H9 (cell line): ENCODE measurements at regions not wholly inside any gene's neighbourhood (a gene's known extent, or its start where the extent isn't known, plus 50 kb on each side); places are given as distances from the start of the nearest gene placed in this dataset.

ENCODE experiments used
- DNase-seq: peaks from one replicate; pipeline ENCODE4 v3.0.0-alpha.2; 2017
- H2AFZ ChIP-seq: one replicate; pipeline ENCODE4 v1.6.1; 2013; ENCODE audit warnings: mild to moderate bottlenecking, low read length, control low read depth, moderate library complexity
- H2AK5ac ChIP-seq: 2 replicates; pipeline ENCODE4 v1.6.1; 2013; ENCODE audit warnings: low read length, control low read depth, mixed read lengths; ENCODE audit not compliant: insufficient read length
- H2BK120ac ChIP-seq: one replicate; pipeline ENCODE4 v1.6.1; 2013; ENCODE audit warnings: low read depth, mild to moderate bottlenecking, low read length, control low read depth, inconsistent platforms; ENCODE audit not compliant: poor library complexity, severe bottlenecking
- H2BK12ac ChIP-seq: 2 replicates; pipeline ENCODE4 v1.6.1; 2013; ENCODE audit warnings: low read length, control low read depth, mixed read lengths, low read depth; ENCODE audit not compliant: insufficient read length
- H2BK15ac ChIP-seq: 2 replicates; pipeline ENCODE4 v1.6.1; 2013; ENCODE audit warnings: low read depth, low read length, control low read depth
- H2BK20ac ChIP-seq: one replicate; pipeline ENCODE4 v1.6.1; 2013; ENCODE audit warnings: low read depth, mild to moderate bottlenecking, low read length, control low read depth, inconsistent platforms; ENCODE audit not compliant: poor library complexity, severe bottlenecking
- H2BK5ac ChIP-seq: 2 replicates; pipeline ENCODE4 v1.6.1; 2013; ENCODE audit warnings: low read length, control low read depth, mixed read lengths; ENCODE audit not compliant: insufficient read length
- H3K14ac ChIP-seq: 2 replicates; pipeline ENCODE4 v1.6.1; 2013; ENCODE audit warnings: low read length, control low read depth; ENCODE audit not compliant: insufficient read depth
- H3K18ac ChIP-seq: 2 replicates; pipeline ENCODE4 v1.6.1; 2013; ENCODE audit warnings: low read depth, mild to moderate bottlenecking, mixed read lengths, low read length, control low read depth; ENCODE audit not compliant: insufficient read length
- H3K23ac ChIP-seq: 2 replicates; pipeline ENCODE4 v1.6.1; 2013; ENCODE audit warnings: low read length, control low read depth, mixed read lengths, low read depth; ENCODE audit not compliant: insufficient read length
- H3K23me2 ChIP-seq: 2 replicates; pipeline ENCODE4 v1.6.1; 2013; ENCODE audit warnings: low read depth, mild to moderate bottlenecking, mixed read lengths, low read length, control low read depth; ENCODE audit not compliant: insufficient read length, poor library complexity, severe bottlenecking
- H3K27ac ChIP-seq: 2 replicates; pipeline ENCODE4 v1.5.1; 2013; ENCODE audit warnings: low read length, control low read depth, mixed read lengths, low read depth; ENCODE audit not compliant: insufficient read length
- H3K27me3 ChIP-seq: 2 replicates; pipeline ENCODE4 v1.6.1; 2013; ENCODE audit warnings: low read length, control low read depth, inconsistent platforms; ENCODE audit not compliant: insufficient read depth
- H3K4ac ChIP-seq: 2 replicates; pipeline ENCODE4 v1.6.1; 2013; ENCODE audit warnings: low read depth, mild to moderate bottlenecking, control low read depth, inconsistent platforms, low read length, moderate library complexity
- H3K4me1 ChIP-seq: 2 replicates; pipeline ENCODE4 v1.6.1; 2013; ENCODE audit warnings: low read length, control low read depth, inconsistent platforms; ENCODE audit not compliant: insufficient read depth
- H3K4me2 ChIP-seq: 2 replicates; pipeline ENCODE4 v1.6.1; 2013; ENCODE audit warnings: low read length, control low read depth, mixed read lengths; ENCODE audit not compliant: insufficient read length, insufficient read depth
- H3K56ac ChIP-seq: 2 replicates; pipeline ENCODE4 v1.6.1; 2013; ENCODE audit warnings: low read depth, mild to moderate bottlenecking, mixed read lengths, low read length, control low read depth; ENCODE audit not compliant: insufficient read length
- H3K79me1 ChIP-seq: 2 replicates; pipeline ENCODE4 v1.6.1; 2013; ENCODE audit warnings: low read depth, mild to moderate bottlenecking, moderate library complexity, low read length, control low read depth, inconsistent platforms; ENCODE audit not compliant: insufficient read depth, poor library complexity, severe bottlenecking
- H3K79me2 ChIP-seq: 2 replicates; pipeline ENCODE4 v1.6.1; 2013; ENCODE audit warnings: low read length, control low read depth, inconsistent platforms; ENCODE audit not compliant: insufficient read depth
- H3K9ac ChIP-seq: 2 replicates; pipeline ENCODE4 v1.6.1; 2013; ENCODE audit warnings: low read length, control low read depth, mixed read lengths; ENCODE audit not compliant: insufficient read length; ENCODE audit errors: extremely low read depth
- H3K9me3 ChIP-seq: one replicate; pipeline ENCODE4 v1.6.1; 2013; ENCODE audit warnings: low read depth, low read length, inconsistent platforms; ENCODE audit not compliant: control insufficient read depth
- H3T11ph ChIP-seq: one replicate; pipeline ENCODE4 v1.6.1; 2013; ENCODE audit warnings: mild to moderate bottlenecking, low read length, control low read depth, inconsistent platforms
- H4K20me1 ChIP-seq: one replicate; pipeline ENCODE4 v1.6.1; 2013; ENCODE audit not compliant: control insufficient read depth, insufficient read length, insufficient read depth
- H4K5ac ChIP-seq: 2 replicates; pipeline ENCODE4 v1.6.1; 2013; ENCODE audit warnings: low read depth, mild to moderate bottlenecking, mixed read lengths, low read length, control low read depth; ENCODE audit not compliant: insufficient read length
- H4K8ac ChIP-seq: replicated peaks from 2 replicates; pipeline ENCODE4 v1.6.1; 2013; ENCODE audit warnings: low read length, control low read depth, mixed read lengths, low read depth; ENCODE audit not compliant: insufficient read length
- H4K91ac ChIP-seq: 2 replicates; pipeline ENCODE4 v1.6.1; 2013; ENCODE audit warnings: low read depth, mild to moderate bottlenecking, moderate library complexity, mixed read lengths, low read length, control low read depth; ENCODE audit not compliant: insufficient read length
- H3K27ac Mint-ChIP-seq, 3 experiments: 2 replicates in 2 of 3; 3 replicates in 1 of 3; pipeline ENCODE4 v1.8.0; 2020 to 2021; ENCODE audit warnings: mixed read lengths in 3 of 3, mild to moderate bottlenecking in 1 of 3, moderate library complexity in 1 of 3
- H3K27me3 Mint-ChIP-seq: 2 replicates; pipeline ENCODE4 v1.8.0; 2021; ENCODE audit warnings: low read depth, mild to moderate bottlenecking, moderate library complexity, mixed read lengths
- H3K36me3 Mint-ChIP-seq, 3 experiments: 2 replicates in 2 of 3; 3 replicates in 1 of 3; pipeline ENCODE4 v1.8.0; 2020 to 2021; ENCODE audit warnings: low read depth in 3 of 3, mixed read lengths in 3 of 3; ENCODE audit not compliant: insufficient read depth in 1 of 3
- H3K4me1 Mint-ChIP-seq, 2 experiments: 2 replicates each; pipeline ENCODE4 v1.8.0; 2020; ENCODE audit warnings: mixed read lengths in 2 of 2
- H3K4me3 Mint-ChIP-seq, 2 experiments: 2 replicates in 1 of 2; 3 replicates in 1 of 2; pipeline ENCODE4 v1.8.0; 2020 to 2021; ENCODE audit warnings: mild to moderate bottlenecking in 2 of 2, mixed read lengths in 2 of 2, moderate library complexity in 1 of 2
- H3K9me3 Mint-ChIP-seq, 2 experiments: 2 replicates in 1 of 2; 3 replicates in 1 of 2; pipeline ENCODE4 v1.8.0; 2020; ENCODE audit warnings: mild to moderate bottlenecking in 2 of 2, mixed read lengths in 2 of 2, moderate library complexity in 1 of 2
- WGBS: extraction: QIAGEN DNeasy Blood & Tissue Kit; methylation state at CpG from one replicate; pipeline ENCODE4 v1.1.7; 2013; ENCODE audit warnings: missing lambda C conversion rate, low lambda C conversion rate, mixed read lengths; ENCODE audit not compliant: insufficient read length; ENCODE audit errors: extremely low coverage; 5-methylcytosine and 5-hydroxymethylcytosine counted together
- TF ChIP-seq, protein P1 (sequence below): fragments of 200-600 bp; sonication (generic); conservative IDR thresholded peaks from 3 replicates; pipeline ENCODE4 v1.8.0; 2021; ENCODE audit warnings: antibody characterized with exemption, mild to moderate bottlenecking

- Histone ChIP-seq H3K18ac (no peak overlapping the region), H2BK120ac (no peak overlapping the region), H2BK5ac (no peak overlapping the region), H3K23me2 (no peaks in the 10 kb centered on the region), H3T11ph (no peak overlapping the region), H2BK12ac (no peak overlapping the region), H3K23ac (no peak overlapping the region), H3K27ac (no peak overlapping the region), H3K4me2 (no peak overlapping the region), H3K79me1 (no peaks in the 10 kb centered on the region), H4K5ac (no peak overlapping the region), H3K9me3 (no peaks in the 10 kb centered on the region), H4K20me1 (no peaks in the 10 kb centered on the region), H3K27me3 (no peaks in the 10 kb centered on the region), H3K79me2 (no peaks in the 10 kb centered on the region; the same call in 1 of the 2 replicates), H3K4ac (no peak overlapping the region), H2AFZ (no peak overlapping the region), H2AK5ac (no peak overlapping the region), H3K14ac (no peak overlapping the region), H4K91ac (no peak overlapping the region), H3K9ac (no peak overlapping the region), H3K56ac (no peak overlapping the region), H4K8ac (no peak overlapping the region), H2BK15ac (no peak overlapping the region), H3K4me1 (peaks cover 23% of the 10 kb centered on the region), H2BK20ac (no peak overlapping the region)
- no CpG with 5 or more reads among the region's 3 CpGs for WGBS
- no peaks in the 10 kb centered on the region for H3K27me3 Mint-ChIP-seq
- peaks cover 0 to 4% (median 1%) of the 10 kb centered on the region in 3 experiments; a peak in 4 of 7 replicates for H3K36me3 Mint-ChIP-seq
- H3K9me3 Mint-ChIP-seq = peaks cover 41 to 49% of the 10 kb centered on the region in 2 experiments
- 0 out of 7 replicates have a peak overlapping the region, but pooled peaks of 1 of the 3 experiments have one; percentile 51 for H3K27ac Mint-ChIP-seq
- H3K4me1 Mint-ChIP-seq = peaks cover 57 to 60% of the 10 kb centered on the region in 2 experiments
- no peak for DNase-seq
- TF ChIP-seq, protein P1, sequence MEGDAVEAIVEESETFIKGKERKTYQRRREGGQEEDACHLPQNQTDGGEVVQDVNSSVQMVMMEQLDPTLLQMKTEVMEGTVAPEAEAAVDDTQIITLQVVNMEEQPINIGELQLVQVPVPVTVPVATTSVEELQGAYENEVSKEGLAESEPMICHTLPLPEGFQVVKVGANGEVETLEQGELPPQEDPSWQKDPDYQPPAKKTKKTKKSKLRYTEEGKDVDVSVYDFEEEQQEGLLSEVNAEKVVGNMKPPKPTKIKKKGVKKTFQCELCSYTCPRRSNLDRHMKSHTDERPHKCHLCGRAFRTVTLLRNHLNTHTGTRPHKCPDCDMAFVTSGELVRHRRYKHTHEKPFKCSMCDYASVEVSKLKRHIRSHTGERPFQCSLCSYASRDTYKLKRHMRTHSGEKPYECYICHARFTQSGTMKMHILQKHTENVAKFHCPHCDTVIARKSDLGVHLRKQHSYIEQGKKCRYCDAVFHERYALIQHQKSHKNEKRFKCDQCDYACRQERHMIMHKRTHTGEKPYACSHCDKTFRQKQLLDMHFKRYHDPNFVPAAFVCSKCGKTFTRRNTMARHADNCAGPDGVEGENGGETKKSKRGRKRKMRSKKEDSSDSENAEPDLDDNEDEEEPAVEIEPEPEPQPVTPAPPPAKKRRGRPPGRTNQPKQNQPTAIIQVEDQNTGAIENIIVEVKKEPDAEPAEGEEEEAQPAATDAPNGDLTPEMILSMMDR = no peak
- no peak overlapping the region for H3K4me3 Mint-ChIP-seq
Measured at GRCh38 chrX:10049236-10049635, 82.1 kb downstream of the CLDN34 start.
